HEK293 (cell line): ENCODE measurements at regions not wholly inside any gene's neighbourhood (a gene's known extent, or its start where the extent isn't known, plus 50 kb on each side); places are given as distances from the start of the nearest gene placed in this dataset.

Experiments
- CTCF ChIP-seq: fragments of 450-650 bp; formaldehyde crosslinking; IDR thresholded peaks from 2 replicates; pipeline ENCODE4 v1.5.1; 2016; ENCODE audit warnings: missing biosample characterization, missing genetic modification characterization
- TCF7L2 ChIP-seq: IDR thresholded peaks from 2 replicates; pipeline ENCODE4 v1.6.1; 2011; ENCODE audit warnings: low read depth, mild to moderate bottlenecking, inconsistent platforms, low read length, moderate library complexity, borderline replicate concordance
- ZNF792 ChIP-seq: fragments of 450-650 bp; formaldehyde crosslinking; IDR thresholded peaks from 2 replicates; pipeline ENCODE4 v1.5.1; 2016; ENCODE audit warnings: missing biosample characterization, missing genetic modification characterization

- TF ChIP-seq ZNF792 (no peak), CTCF (tag by site-specific recombination) (no peak), TCF7L2 (no peak)
Measured at GRCh38 chr6:139776041-139776440, 401.6 kb upstream of the CITED2 start.
